NCI-H2227 treated with DMSO at 0.1 percent for 48 hours (cell line): ENCODE measurements at regions not wholly inside any gene's neighbourhood (a gene's known extent, or its start where the extent isn't known, plus 50 kb on each side); places are given as distances from the start of the nearest gene placed in this dataset.

Experiments used
- DNase-seq: peaks from one replicate; lab custom pipeline; 2025; lab: John Stamatoyannopoulos, UW

GRCh38 chr2:60294901-60295635 lies 258.4 kb downstream of the BCL11A start:
- no peak for DNase-seq

- no peak for DNase-seq
These were observed 261.2 kb downstream of the BCL11A start for GRCh38 chr2:60292242-60292641.

- peak; percentile 15 for DNase-seq
These were observed 262.9 kb downstream of the BCL11A start for GRCh38 chr2:60290509-60290908.

GRCh38 chr2:60285626-60286316 lies 267.7 kb downstream of the BCL11A start:
- no peak for DNase-seq

- no peak for DNase-seq
These were observed 269.8 kb downstream of the BCL11A start for GRCh38 chr2:60283626-60284025.

- DNase-seq, result no peak
These were observed 270.6 kb downstream of the BCL11A start for GRCh38 chr2:60282886-60283285.

GRCh38 chr2:60281730-60282129 lies 271.7 kb downstream of the BCL11A start:
- DNase-seq, result no peak

- DNase-seq, result no peak
These were observed 273.2 kb downstream of the BCL11A start for GRCh38 chr2:60280238-60280637.

- DNase-seq, result no peak
These were observed 274.5 kb downstream of the BCL11A start for GRCh38 chr2:60278906-60279305.

- DNase-seq, result no peak
These were observed 277.5 kb downstream of the BCL11A start for GRCh38 chr2:60275958-60276357.

GRCh38 chr2:60273836-60274235 lies 279.6 kb downstream of the BCL11A start:
- DNase-seq, result no peak

- DNase-seq, result no peak
These were observed 281.7 kb downstream of the BCL11A start for GRCh38 chr2:60271713-60272112.

GRCh38 chr2:60271131-60271530 lies 282.3 kb downstream of the BCL11A start:
- DNase-seq, result no peak

- no peak for DNase-seq
These were observed 284.8 kb downstream of the BCL11A start for GRCh38 chr2:60268661-60269060.

- no peak for DNase-seq
These were observed 285.4 kb downstream of the BCL11A start for GRCh38 chr2:60268032-60268431.

GRCh38 chr2:60267122-60267521 lies 286.3 kb downstream of the BCL11A start:
- DNase-seq, result no peak

- DNase-seq, result peak; percentile 21
These were observed 291.3 kb downstream of the BCL11A start for GRCh38 chr2:60262178-60262577.

GRCh38 chr2:60260639-60261296 lies 292.7 kb downstream of the BCL11A start:
- no peak for DNase-seq

- no peak for DNase-seq
These were observed 293.7 kb downstream of the BCL11A start for GRCh38 chr2:60259781-60260180.

- no peak for DNase-seq
These were observed 300.8 kb downstream of the BCL11A start for GRCh38 chr2:60252581-60253150.

GRCh38 chr2:60251247-60251646 lies 302.2 kb downstream of the BCL11A start:
- no peak for DNase-seq

GRCh38 chr2:60249879-60250278 lies 303.6 kb downstream of the BCL11A start:
- DNase-seq, result no peak

GRCh38 chr2:60247471-60247870 lies 306.0 kb downstream of the BCL11A start:
- peak; percentile 67 for DNase-seq
